IMR-90 (cell line): ENCODE measurements at regions not wholly inside any gene's neighbourhood (a gene's known extent, or its start where the extent isn't known, plus 50 kb on each side); places are given as distances from the start of the nearest gene placed in this dataset.

Experiments used
- ATAC-seq: fragments of 200-7000 bp; cut with Tn5 transposase; 2 replicates; pipeline ENCODE4 v1.9.1; 2020; ENCODE audit warnings: low read depth, mild to moderate bottlenecking, moderate library complexity
- BruUV-seq: library from RNA; stranded (reverse); fragments of 400-500 nt; replicated peaks from 2 replicates; lab custom pipeline; 2021; lab: Mats Ljungman, UMichigan
- CTCF ChIA-PET: fragments of 300-600 bp; formaldehyde crosslinking; extraction: SDS; loops from one replicate; lab custom pipeline; 2021; ENCODE audit warnings: antibody characterized with exemption; lab: Yijun Ruan, JAX
- POLR2A ChIA-PET: fragments of 300-600 bp; sonication (Branson Sonifier 250); formaldehyde crosslinking; loops from one replicate; lab custom pipeline; 2022; ENCODE audit warnings: antibody characterized with exemption; ENCODE audit not compliant: unreplicated experiment; lab: Charles Lee
- DNase-seq: peaks from one replicate; pipeline ENCODE4 v3.0.0; 2013
- H2AFZ ChIP-seq: replicated peaks from 2 replicates; pipeline ENCODE3; 2013; ENCODE audit warnings: low read length, mild to moderate bottlenecking; ENCODE audit not compliant: poor library complexity
- H2AK5ac ChIP-seq: 2 replicates; pipeline ENCODE4 v1.6.1; 2013; ENCODE audit warnings: low read depth, low read length, inconsistent platforms
- H2AK9ac ChIP-seq: replicated peaks from 2 replicates; pipeline ENCODE3; 2013; ENCODE audit warnings: mild to moderate bottlenecking, low read depth, low read length, moderate library complexity; ENCODE audit not compliant: poor library complexity
- H2BK120ac ChIP-seq: 2 replicates; pipeline ENCODE4 v1.6.1; 2013; ENCODE audit warnings: low read depth, low read length, inconsistent platforms
- H2BK15ac ChIP-seq: 3 replicates; pipeline ENCODE4 v1.6.1; 2013; ENCODE audit warnings: low read depth, low read length, inconsistent platforms
- H2BK20ac ChIP-seq: 2 replicates; pipeline ENCODE4 v1.6.1; 2013; ENCODE audit warnings: low read depth, mild to moderate bottlenecking, inconsistent platforms, low read length, moderate library complexity
- H2BK5ac ChIP-seq: 2 replicates; pipeline ENCODE4 v1.6.1; 2013; ENCODE audit warnings: mild to moderate bottlenecking, low read depth, low read length, inconsistent platforms; ENCODE audit not compliant: poor library complexity, severe bottlenecking
- H3K14ac ChIP-seq: replicated peaks from 2 replicates; pipeline ENCODE4 v1.6.1; 2013; ENCODE audit warnings: low read depth, low read length, inconsistent platforms
- H3K18ac ChIP-seq: 2 replicates; pipeline ENCODE4 v1.6.1; 2013; ENCODE audit warnings: low read depth, low read length, control low read depth
- H3K23ac ChIP-seq: 2 replicates; pipeline ENCODE4 v1.6.1; 2013; ENCODE audit warnings: low read depth, low read length, inconsistent platforms
- H3K27ac ChIP-seq: 2 replicates; pipeline ENCODE4 v1.5.1; 2013; ENCODE audit warnings: mild to moderate bottlenecking, control low read depth, low read length; ENCODE audit not compliant: insufficient read depth
- H3K27me3 ChIP-seq: 2 replicates; pipeline ENCODE4 v1.6.1; 2013; ENCODE audit warnings: low read length; ENCODE audit not compliant: control insufficient read depth, insufficient read depth
- H3K36me3 ChIP-seq: 2 replicates; pipeline ENCODE4 v1.6.1; 2013; ENCODE audit warnings: low read length, mixed read lengths; ENCODE audit not compliant: control insufficient read depth, insufficient read depth
- H3K4ac ChIP-seq: 2 replicates; pipeline ENCODE4 v1.6.1; 2013; ENCODE audit warnings: low read depth, low read length, inconsistent platforms
- H3K4me1 ChIP-seq: 2 replicates; pipeline ENCODE4 v1.6.1; 2013; ENCODE audit warnings: low read length, mixed read lengths; ENCODE audit not compliant: control insufficient read depth, insufficient read depth
- H3K4me2 ChIP-seq: 2 replicates; pipeline ENCODE4 v1.6.1; 2013; ENCODE audit warnings: low read depth, mild to moderate bottlenecking, control low read depth, low read length, moderate library complexity
- H3K4me3 ChIP-seq: 2 replicates; pipeline ENCODE4 v1.5.1; 2013; ENCODE audit warnings: low read depth, mild to moderate bottlenecking, control low read depth, low read length, moderate library complexity; ENCODE audit not compliant: insufficient read depth
- H3K56ac ChIP-seq: 2 replicates; pipeline ENCODE4 v1.6.1; 2013; ENCODE audit warnings: low read length, inconsistent platforms; ENCODE audit not compliant: insufficient read depth; ENCODE audit errors: extremely low read depth
- H3K79me1 ChIP-seq, 2 experiments: 2 replicates each; pipeline ENCODE4 v1.6.1; 2013; ENCODE audit warnings: low read length in 2 of 2, inconsistent platforms in 1 of 2, low read depth in 1 of 2
- H3K9ac ChIP-seq: 2 replicates; pipeline ENCODE4 v1.6.1; 2013; ENCODE audit warnings: low read depth, low read length, control low read depth
- H3K9me1 ChIP-seq: 2 replicates; pipeline ENCODE4 v1.6.1; 2013; ENCODE audit warnings: low read length, inconsistent platforms; ENCODE audit not compliant: insufficient read depth
- H3K9me3 ChIP-seq: 2 replicates; pipeline ENCODE4 v1.6.1; 2013; ENCODE audit warnings: low read length; ENCODE audit not compliant: control insufficient read depth, insufficient read depth
- H4K20me1 ChIP-seq: 2 replicates; pipeline ENCODE4 v1.6.1; 2013; ENCODE audit warnings: low read length, inconsistent platforms; ENCODE audit not compliant: insufficient read depth
- H4K5ac ChIP-seq: 2 replicates; pipeline ENCODE4 v1.6.1; 2013; ENCODE audit warnings: mild to moderate bottlenecking, low read depth, low read length, control low read depth
- H4K8ac ChIP-seq, 2 experiments: 2 replicates each; pipeline ENCODE4 v1.6.1; 2013; ENCODE audit warnings: low read depth in 2 of 2, low read length in 2 of 2, control low read depth in 1 of 2, inconsistent platforms in 1 of 2
- H4K91ac ChIP-seq: 2 replicates; pipeline ENCODE4 v1.6.1; 2013; ENCODE audit warnings: low read depth, low read length, inconsistent platforms; ENCODE audit not compliant: insufficient read depth
- BHLHE40 ChIP-seq: fragments of 150-350 bp; IDR thresholded peaks from 2 replicates; pipeline ENCODE4 v1.6.1; 2016; ENCODE audit warnings: mild to moderate bottlenecking, low read depth, low read length
- CEBPB ChIP-seq: IDR thresholded peaks from 2 replicates; pipeline ENCODE4 v1.6.1; 2012; ENCODE audit warnings: low read depth, low read length, improper control_type of control experiment
- CHD1 ChIP-seq: IDR thresholded peaks from 2 replicates; pipeline ENCODE4 v1.6.1; 2012; ENCODE audit warnings: low read depth, low read length, improper control_type of control experiment
- CTCF ChIP-seq: conservative IDR thresholded peaks from 2 replicates; pipeline ENCODE4 v1.5.1; 2012; ENCODE audit warnings: mild to moderate bottlenecking, low read depth, low read length, improper control_type of control experiment
- ELK1 ChIP-seq: fragments of 150-350 bp; IDR thresholded peaks from 2 replicates; pipeline ENCODE4 v1.6.1; 2016; ENCODE audit warnings: low read depth, mild to moderate bottlenecking, low read length, moderate library complexity, borderline replicate concordance
- FOS ChIP-seq: fragments of 150-350 bp; IDR thresholded peaks from 2 replicates; pipeline ENCODE4 v1.6.1; 2016; ENCODE audit warnings: low read depth, low read length
- MAFK ChIP-seq: IDR thresholded peaks from 2 replicates; pipeline ENCODE4 v1.6.1; 2012; ENCODE audit warnings: low read depth, low read length, improper control_type of control experiment
- MAZ ChIP-seq: IDR thresholded peaks from 2 replicates; pipeline ENCODE4 v1.6.1; 2012; ENCODE audit warnings: low read depth, mild to moderate bottlenecking, low read length, improper control_type of control experiment, moderate library complexity, borderline replicate concordance
- MXI1 ChIP-seq: IDR thresholded peaks from 2 replicates; pipeline ENCODE4 v1.6.1; 2012; ENCODE audit warnings: low read depth, mild to moderate bottlenecking, low read length, moderate library complexity, borderline replicate concordance
- NFE2L2 ChIP-seq: fragments of 150-350 bp; IDR thresholded peaks from 2 replicates; pipeline ENCODE4 v1.6.1; 2016; ENCODE audit warnings: low read depth, mild to moderate bottlenecking, low read length
- POLR2A ChIP-seq: IDR thresholded peaks from 2 replicates; pipeline ENCODE4 v1.6.1; 2012; ENCODE audit warnings: mild to moderate bottlenecking, low read depth, low read length
- RAD21 ChIP-seq: IDR thresholded peaks from 2 replicates; pipeline ENCODE4 v1.6.1; 2012; ENCODE audit warnings: low read length, improper control_type of control experiment
- RCOR1 ChIP-seq: IDR thresholded peaks from 2 replicates; pipeline ENCODE4 v1.6.1; 2012; ENCODE audit warnings: mild to moderate bottlenecking, low read length, improper control_type of control experiment; ENCODE audit not compliant: insufficient replicate concordance
- RFX5 ChIP-seq: IDR thresholded peaks from 2 replicates; pipeline ENCODE4 v1.8.0; 2012; ENCODE audit warnings: low read depth, mild to moderate bottlenecking, low read length, moderate library complexity
- SMC3 ChIP-seq: fragments of 150-350 bp; IDR thresholded peaks from 2 replicates; pipeline ENCODE4 v1.6.1; 2016; ENCODE audit warnings: low read depth, mild to moderate bottlenecking, antibody characterized with exemption, low read length, moderate library complexity
- WGBS, 2 experiments: methylation state at CpG; one replicate each; pipeline versions ENCODE4 v1.1.5 to v1.1.7; 2013; ENCODE audit warnings: missing lambda C conversion rate in 2 of 2; ENCODE audit not compliant: insufficient read length in 1 of 2; ENCODE audit errors: extremely low coverage in 2 of 2; 5-methylcytosine and 5-hydroxymethylcytosine counted together
- dilution Hi-C: fragments of 300-500 bp; cut with HindIII; formaldehyde crosslinking; loops from one replicate; pipeline ENCODE4 v1.14.3; 2018; ENCODE audit warnings: low sequenced_read_pairs; ENCODE audit not compliant: unreplicated experiment
- in situ Hi-C: fragments of 300-500 bp; cut with MboI; formaldehyde crosslinking; loops from 3 replicates; pipeline ENCODE4 v1.14.3; 2019; ENCODE audit warnings: low sequenced_read_pairs, inconsistent platforms, mixed read lengths
- intact Hi-C: fragments of 100-400 bp; cut with micrococcal nuclease; formaldehyde crosslinking; loops from 2 replicates; pipeline ENCODE4 v1.10.0; 2022
- TF ChIP-seq, protein P1 (sequence below): fragments of 150-350 bp; IDR thresholded peaks from 2 replicates; pipeline ENCODE4 v1.6.1; 2017; ENCODE audit warnings: mild to moderate bottlenecking, antibody characterized with exemption, low read length, low read depth

DNA sequence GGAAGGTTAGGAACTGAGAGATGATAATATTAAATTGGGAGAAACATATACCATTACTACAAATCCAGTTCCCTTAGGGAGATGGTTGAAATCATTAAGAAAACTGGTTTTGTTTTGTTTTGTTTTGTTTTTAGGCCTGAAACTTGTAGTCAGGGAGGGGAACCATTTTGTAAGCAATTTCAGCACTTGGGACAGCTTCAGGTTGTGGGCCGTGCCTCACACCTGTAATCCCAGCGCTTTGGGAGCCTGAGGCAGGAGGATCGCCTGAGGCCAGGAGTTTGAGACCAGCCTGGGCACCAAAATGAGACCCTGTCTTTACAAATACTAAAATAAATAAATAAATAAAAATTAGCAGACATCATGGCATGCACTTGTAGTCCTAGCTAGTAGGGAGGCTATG lies 694.3 kb upstream of the NR5A2 start:
- Histone ChIP-seq H2BK15ac (no peak overlapping the region), H4K20me1 (no peaks in the 10 kb centered on the region), H4K5ac (no peak overlapping the region), H2BK120ac (no peak overlapping the region), H2AFZ (no peak overlapping the region), H2BK5ac (no peak overlapping the region), H3K4me2 (no peak overlapping the region), H4K8ac (no peak overlapping the region), H3K18ac (no peak overlapping the region), H3K27ac (no peak overlapping the region), H3K56ac (no peak overlapping the region), H2AK5ac (no peak overlapping the region), H3K9me1 (no peaks in the 10 kb centered on the region), H3K4ac (no peak overlapping the region), H3K27me3 (no peaks in the 10 kb centered on the region), H3K36me3 (no peaks in the 10 kb centered on the region), H3K23ac (no peak overlapping the region), H2AK9ac (no peak overlapping the region), H3K4me3 (no peak overlapping the region), H4K91ac (no peak overlapping the region), H3K9me3 (no peaks in the 10 kb centered on the region), H3K79me1 (no peaks in the 10 kb centered on the region), H3K14ac (no peak overlapping the region), H3K9ac (no peak overlapping the region), H2BK20ac (no peak overlapping the region), H3K4me1 (no peaks in the 10 kb centered on the region)
- ATAC-seq (no peak), DNase-seq (no peak)
- in situ Hi-C loops: no loop called here
- TF ChIP-seq CEBPB (no peak), SMC3 (no peak), FOS (no peak), MAFK (no peak), RCOR1 (no peak), MXI1 (no peak), MAZ (no peak), CTCF (no peak), NFE2L2 (no peak), CHD1 (no peak), RFX5 (no peak), ELK1 (no peak), POLR2A (no peak), RAD21 (no peak), BHLHE40 (no peak)
- TF ChIP-seq, protein P1, sequence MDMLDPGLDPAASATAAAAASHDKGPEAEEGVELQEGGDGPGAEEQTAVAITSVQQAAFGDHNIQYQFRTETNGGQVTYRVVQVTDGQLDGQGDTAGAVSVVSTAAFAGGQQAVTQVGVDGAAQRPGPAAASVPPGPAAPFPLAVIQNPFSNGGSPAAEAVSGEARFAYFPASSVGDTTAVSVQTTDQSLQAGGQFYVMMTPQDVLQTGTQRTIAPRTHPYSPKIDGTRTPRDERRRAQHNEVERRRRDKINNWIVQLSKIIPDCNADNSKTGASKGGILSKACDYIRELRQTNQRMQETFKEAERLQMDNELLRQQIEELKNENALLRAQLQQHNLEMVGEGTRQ: no peak
- intact Hi-C loops: no loop called here
- ChIA-PET CTCF (no interaction called here), POLR2A (no interaction called here)
- dilution Hi-C loops: no loop called here
- BruUV-seq: no TSS peak
- no CpG with 5 or more reads among the region's 3 CpGs for WGBS, 2 experiments
